GM18505 (cell line): ENCODE measurements at regions not wholly inside any gene's neighbourhood (a gene's known extent, or its start where the extent isn't known, plus 50 kb on each side); places are given as distances from the start of the nearest gene placed in this dataset.

ENCODE experiments used
- ATAC-seq: cut with Tn5 transposase; IDR thresholded peaks from one replicate; pipeline ENCODE4 v1.9.1; 2021; ENCODE audit not compliant: unreplicated experiment
- POLR2A ChIP-seq: IDR thresholded peaks from 4 replicates; pipeline ENCODE4 v1.6.1; 2011; ENCODE audit warnings: borderline replicate concordance; ENCODE audit not compliant: insufficient read depth, insufficient read length; ENCODE audit errors: extremely low read depth

GRCh38 chr11:24437123-24437522 lies 59.7 kb upstream of the LUZP2 start:
- no peak for TF ChIP-seq POLR2A
- no peak for ATAC-seq
